AG04450 (cell line): ENCODE measurements at regions not wholly inside any gene's neighbourhood (a gene's known extent, or its start where the extent isn't known, plus 50 kb on each side); places are given as distances from the start of the nearest gene placed in this dataset.

Experiments used
- CTCF ChIA-PET: fragments of 300-600, 350-600 bp; formaldehyde crosslinking; extraction: SDS; loops from one replicate; lab custom pipeline; 2022; ENCODE audit warnings: antibody characterized with exemption, inconsistent platforms; lab: Charles Lee
- POLR2A ChIA-PET: fragments of 350-600 bp; formaldehyde crosslinking; extraction: SDS; loops from one replicate; lab custom pipeline; 2021; ENCODE audit warnings: antibody characterized with exemption, inconsistent platforms; lab: Yijun Ruan, JAX
- DNase-seq: peaks from one replicate; pipeline ENCODE4 v3.0.0-alpha.2; 2011; ENCODE audit warnings: low read depth, low spot score
- H3K27ac ChIP-seq: one replicate; pipeline ENCODE4 v1.5.1; 2012; ENCODE audit warnings: low read depth, low read length, control low read depth
- H3K27me3 ChIP-seq: one replicate; pipeline ENCODE4 v1.6.0; 2012; ENCODE audit warnings: low read length; ENCODE audit not compliant: control insufficient read depth, insufficient read depth
- H3K4me3 ChIP-seq: 2 replicates; pipeline ENCODE4 v1.5.1; 2011; ENCODE audit warnings: mild to moderate bottlenecking, low read depth, low read length, control low read depth
- H3K9me3 ChIP-seq: 2 replicates; pipeline ENCODE4 v1.5.1; 2012; ENCODE audit warnings: low read length; ENCODE audit not compliant: control insufficient read depth, insufficient read depth
- TF ChIP-seq, protein P1 (sequence below): IDR thresholded peaks from 2 replicates; pipeline ENCODE4 v1.5.1; 2011; ENCODE audit warnings: low read depth, low read length, control low read depth, inconsistent platforms

DNA sequence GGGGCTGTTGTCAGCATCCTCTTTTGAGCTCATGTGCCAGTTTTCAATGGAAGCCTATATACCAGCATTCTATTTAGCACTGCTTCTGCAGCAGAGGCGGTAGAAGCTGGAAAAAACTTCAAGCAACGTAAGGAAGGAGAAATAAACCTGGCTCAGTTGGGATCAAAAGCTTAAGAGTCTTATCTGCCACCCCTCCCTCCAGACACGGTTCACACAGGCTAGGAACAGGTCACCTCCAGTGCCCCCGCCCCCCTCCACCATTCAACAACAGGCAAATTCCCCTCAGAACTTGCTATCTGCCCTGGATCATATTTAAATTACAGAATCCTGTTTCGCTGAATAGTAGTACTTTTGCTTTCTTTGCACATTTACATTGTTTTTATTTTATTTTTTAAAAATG is 384.8 kb upstream of the PKDCC start:
- no peak for DNase-seq
- CTCF ChIA-PET: no interaction called here
- H3K9me3 ChIP-seq: no peaks in the 10 kb centered on the region

DNA sequence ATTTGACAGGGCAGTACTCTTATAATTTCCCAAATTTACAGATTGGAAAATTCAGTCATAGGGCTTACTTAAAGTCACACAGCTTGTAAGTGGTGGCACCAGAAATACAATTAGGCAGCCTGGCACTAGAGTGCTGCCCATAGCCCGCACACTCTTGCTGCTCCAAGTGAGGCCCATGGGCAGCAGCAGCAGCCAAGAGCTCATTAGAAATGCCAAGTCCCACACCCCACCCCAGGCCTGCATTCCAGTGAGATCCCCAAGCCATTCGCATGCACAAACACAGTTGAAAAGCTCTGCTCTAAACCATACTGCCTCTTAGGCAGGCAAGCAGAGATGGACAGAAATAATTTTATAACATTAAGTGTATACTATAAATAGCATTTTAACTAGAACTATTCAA is 379.3 kb upstream of the PKDCC start:
- Histone ChIP-seq H3K4me3 (no peak overlapping the region), H3K27ac (no peak overlapping the region), H3K9me3 (no peaks in the 10 kb centered on the region), H3K27me3 (no peaks in the 10 kb centered on the region)
- ChIA-PET CTCF (no interaction called here), POLR2A (no interaction called here)
- TF ChIP-seq, protein P1, sequence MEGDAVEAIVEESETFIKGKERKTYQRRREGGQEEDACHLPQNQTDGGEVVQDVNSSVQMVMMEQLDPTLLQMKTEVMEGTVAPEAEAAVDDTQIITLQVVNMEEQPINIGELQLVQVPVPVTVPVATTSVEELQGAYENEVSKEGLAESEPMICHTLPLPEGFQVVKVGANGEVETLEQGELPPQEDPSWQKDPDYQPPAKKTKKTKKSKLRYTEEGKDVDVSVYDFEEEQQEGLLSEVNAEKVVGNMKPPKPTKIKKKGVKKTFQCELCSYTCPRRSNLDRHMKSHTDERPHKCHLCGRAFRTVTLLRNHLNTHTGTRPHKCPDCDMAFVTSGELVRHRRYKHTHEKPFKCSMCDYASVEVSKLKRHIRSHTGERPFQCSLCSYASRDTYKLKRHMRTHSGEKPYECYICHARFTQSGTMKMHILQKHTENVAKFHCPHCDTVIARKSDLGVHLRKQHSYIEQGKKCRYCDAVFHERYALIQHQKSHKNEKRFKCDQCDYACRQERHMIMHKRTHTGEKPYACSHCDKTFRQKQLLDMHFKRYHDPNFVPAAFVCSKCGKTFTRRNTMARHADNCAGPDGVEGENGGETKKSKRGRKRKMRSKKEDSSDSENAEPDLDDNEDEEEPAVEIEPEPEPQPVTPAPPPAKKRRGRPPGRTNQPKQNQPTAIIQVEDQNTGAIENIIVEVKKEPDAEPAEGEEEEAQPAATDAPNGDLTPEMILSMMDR: no peak
- no peak for DNase-seq

More for the DNA sequence above, 384.8 kb upstream of the PKDCC start:
- Histone ChIP-seq H3K27ac (no peak overlapping the region), H3K27me3 (no peaks in the 10 kb centered on the region), H3K4me3 (no peak overlapping the region)
- TF ChIP-seq, protein P1: no peak
- POLR2A ChIA-PET: no interaction called here

DNA sequence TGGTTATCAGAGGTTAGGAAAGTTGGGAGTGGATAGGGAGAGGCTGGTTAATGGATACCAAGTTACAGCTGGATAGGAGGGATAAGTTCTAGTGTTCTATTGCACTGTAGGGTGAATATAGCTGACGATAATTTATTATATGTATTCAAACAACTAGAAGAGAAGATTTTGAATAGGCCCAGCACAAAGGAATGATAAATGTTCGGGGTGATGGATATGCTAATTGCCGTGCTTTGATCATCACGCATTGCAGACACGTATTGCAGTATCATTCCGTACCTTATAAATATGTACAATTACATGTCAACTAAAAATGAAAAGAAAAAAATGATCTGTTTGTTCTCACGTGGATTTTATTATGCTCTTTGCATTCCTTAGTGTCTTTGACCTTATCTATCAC is 369.2 kb upstream of the PKDCC start:
- ChIA-PET CTCF (no interaction called here), POLR2A (no interaction called here)
- H3K9me3 ChIP-seq: no peaks in the 10 kb centered on the region
- H3K4me3 ChIP-seq: no peak overlapping the region
- DNase-seq: no peak
- TF ChIP-seq, protein P1: no peak
- H3K27me3 ChIP-seq: no peaks in the 10 kb centered on the region
- no peak overlapping the region for H3K27ac ChIP-seq

DNA sequence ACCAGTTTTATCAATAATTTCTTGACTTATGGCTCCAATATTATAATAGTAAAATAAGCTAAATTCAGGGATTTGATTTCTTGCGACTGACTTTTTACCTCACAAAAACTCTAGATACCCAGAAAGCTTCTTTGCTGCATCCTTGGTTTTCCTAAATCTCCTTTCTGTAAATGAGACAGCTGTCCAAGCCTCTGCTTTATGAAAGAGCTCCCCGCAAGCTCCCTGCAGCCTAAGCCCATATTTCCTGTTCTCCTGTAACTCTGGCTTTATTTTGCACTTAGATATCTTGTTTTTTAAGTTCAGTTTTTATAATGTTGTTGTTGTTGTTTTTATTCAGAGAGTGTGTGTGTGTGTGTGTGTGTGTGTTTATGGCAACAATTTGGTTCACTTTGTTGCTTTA is 361.7 kb upstream of the PKDCC start:
- Histone ChIP-seq H3K27me3 (no peaks in the 10 kb centered on the region), H3K27ac (no peak overlapping the region), H3K4me3 (no peak overlapping the region), H3K9me3 (no peaks in the 10 kb centered on the region)
- no peak for DNase-seq
- ChIA-PET CTCF (interaction anchor here (2.0 kb wide), 1 partner anchor 13 kb away, joined by 8 read pairs; no protein-coding TSS in a partner anchor), POLR2A (no interaction called here)
- TF ChIP-seq, protein P1: no peak

DNA sequence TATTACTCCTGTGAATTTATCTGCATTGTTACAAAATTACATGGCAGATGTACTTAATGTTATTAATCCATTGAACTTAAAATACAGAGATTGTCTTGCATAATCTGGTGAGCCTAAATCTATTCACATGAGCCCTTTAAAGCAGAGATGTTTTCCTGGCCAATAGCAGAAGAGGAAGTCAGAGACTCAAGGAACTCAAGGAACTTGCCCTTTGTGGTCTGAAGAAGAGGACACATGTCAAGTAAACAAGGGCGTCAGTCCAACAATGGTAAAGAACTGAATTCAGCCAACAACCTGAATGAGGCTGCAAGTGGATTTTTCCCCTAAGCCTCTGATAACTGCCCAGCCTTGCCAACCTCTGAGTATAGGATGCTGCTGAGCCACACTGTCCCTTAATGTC is 356.3 kb upstream of the PKDCC start:
- H3K9me3 ChIP-seq: no peaks in the 10 kb centered on the region
- POLR2A ChIA-PET: no interaction called here
- H3K27ac ChIP-seq: no peak overlapping the region
- TF ChIP-seq, protein P1: no peak
- DNase-seq: no peak
- no peak overlapping the region for H3K4me3 ChIP-seq
- CTCF ChIA-PET: no interaction called here
- H3K27me3 ChIP-seq: no peaks in the 10 kb centered on the region
